ENCODE measurements at regions not wholly inside any gene's neighbourhood (a gene's known extent, or its start where the extent isn't known, plus 50 kb on each side); places are given as distances from the start of the nearest gene placed in this dataset.

DNA sequence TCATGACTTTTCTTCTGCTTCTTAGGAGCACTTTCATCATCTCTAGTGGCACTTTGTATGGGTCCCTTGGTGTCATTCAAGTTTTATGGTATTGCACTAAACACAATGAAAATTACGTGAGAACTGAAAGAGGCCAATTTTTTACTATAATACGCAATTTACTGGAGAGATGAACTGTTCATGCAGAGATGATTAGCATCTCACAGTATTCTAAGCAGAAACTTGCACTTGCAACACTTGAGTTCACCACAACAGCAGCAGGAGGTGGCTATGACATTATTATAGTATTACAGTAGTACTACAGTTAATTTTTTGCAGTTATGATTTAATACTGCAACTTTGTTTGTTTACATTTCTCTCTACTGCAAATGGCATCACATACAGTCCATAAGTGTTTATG is 793.1 kb upstream of the CRIM1 start:
- Histone ChIP-seq H3K27ac (no peak overlapping the region), H3K36me3 (no peaks in the 10 kb centered on the region), H3K9me3 (no peaks in the 10 kb centered on the region), H3K27me3 (replicated peaks; ENCODE audit: insufficient read depth) (no peaks in the 10 kb centered on the region), H3K4me3 (no peak overlapping the region), H3K4me1 (replicated peaks) (no peaks in the 10 kb centered on the region)
- 84% methylated on average over 2 of the region's 2 CpGs for WGBS
- TF ChIP-seq POLR2A (IDR thresholded peaks at IDR 0.05) (no peak), CTCF (IDR thresholded peaks at IDR 0.05) (no peak), POLR2AphosphoS5 (IDR thresholded peaks at IDR 0.05) (no peak)
- intact Hi-C loops (cut with DNase I) = no loop called here
- no peak for DNase-seq (ENCODE audit: low spot score)

DNA sequence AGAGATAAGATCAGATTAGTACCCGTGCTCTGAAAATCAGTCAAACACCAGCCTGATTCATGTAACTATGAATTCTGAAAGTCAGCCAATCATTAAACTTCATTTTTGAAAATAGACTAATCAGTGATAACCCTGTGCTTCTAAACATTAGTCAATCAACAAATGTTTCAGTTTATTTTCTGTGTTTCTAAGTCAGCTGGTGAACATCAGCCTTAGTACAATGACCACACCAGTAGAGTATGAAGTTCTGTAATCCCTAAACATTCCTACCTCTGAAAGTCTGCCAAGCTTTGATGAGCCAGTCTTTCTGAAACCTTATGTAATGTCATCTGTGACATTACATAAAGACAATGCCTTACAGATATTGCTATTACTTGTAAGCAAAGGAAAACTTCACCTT is 807.4 kb upstream of the CRIM1 start:
- DNase-seq (ENCODE audit: low spot score) = no peak
- Histone ChIP-seq H3K27me3 (replicated peaks; ENCODE audit: insufficient read depth) (no peaks in the 10 kb centered on the region), H3K4me3 (no peak overlapping the region), H3K27ac (no peak overlapping the region), H3K36me3 (no peaks in the 10 kb centered on the region), H3K9me3 (no peaks in the 10 kb centered on the region), H3K4me1 (replicated peaks) (no peaks in the 10 kb centered on the region)
- 11% methylated on average over 1 of the region's 1 CpG for WGBS
- TF ChIP-seq POLR2A (IDR thresholded peaks at IDR 0.05) (no peak), CTCF (IDR thresholded peaks at IDR 0.05) (no peak), POLR2AphosphoS5 (IDR thresholded peaks at IDR 0.05) (no peak)
- intact Hi-C loops (cut with DNase I) = no loop called here

DNA sequence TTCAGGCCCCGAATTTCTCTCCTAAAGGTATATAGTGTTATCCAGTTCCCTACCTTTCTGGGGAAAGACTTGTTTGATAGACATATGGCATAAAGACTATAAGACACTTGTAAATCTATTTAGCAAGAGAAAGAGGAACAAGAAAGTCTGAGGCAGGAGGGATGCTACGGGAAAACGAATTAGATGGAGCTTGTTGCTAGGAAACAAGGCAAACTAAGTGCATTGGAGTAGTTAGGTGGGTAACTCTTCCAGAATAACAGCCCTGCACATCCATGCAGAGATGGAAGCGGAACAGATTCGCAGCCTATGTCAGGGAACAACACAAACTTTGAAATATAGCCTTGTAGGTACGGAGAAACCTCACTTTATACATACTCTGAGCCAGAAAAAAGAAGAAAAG is 810.3 kb upstream of the CRIM1 start:
- H3K27me3 ChIP-seq (replicated peaks; ENCODE audit: insufficient read depth) = no peaks in the 10 kb centered on the region
- no peak overlapping the region for H3K4me3 ChIP-seq
- no peaks in the 10 kb centered on the region for H3K9me3 ChIP-seq
- no peak for DNase-seq (ENCODE audit: low spot score)
- no peak for TF ChIP-seq POLR2AphosphoS5 (IDR thresholded peaks at IDR 0.05)
- no peak overlapping the region for H3K27ac ChIP-seq
- H3K4me1 ChIP-seq (replicated peaks) = no peaks in the 10 kb centered on the region
- H3K36me3 ChIP-seq = no peaks in the 10 kb centered on the region
- WGBS = 85% methylated on average over 6 of the region's 6 CpGs
- intact Hi-C loops (cut with DNase I) = no loop called here

DNA sequence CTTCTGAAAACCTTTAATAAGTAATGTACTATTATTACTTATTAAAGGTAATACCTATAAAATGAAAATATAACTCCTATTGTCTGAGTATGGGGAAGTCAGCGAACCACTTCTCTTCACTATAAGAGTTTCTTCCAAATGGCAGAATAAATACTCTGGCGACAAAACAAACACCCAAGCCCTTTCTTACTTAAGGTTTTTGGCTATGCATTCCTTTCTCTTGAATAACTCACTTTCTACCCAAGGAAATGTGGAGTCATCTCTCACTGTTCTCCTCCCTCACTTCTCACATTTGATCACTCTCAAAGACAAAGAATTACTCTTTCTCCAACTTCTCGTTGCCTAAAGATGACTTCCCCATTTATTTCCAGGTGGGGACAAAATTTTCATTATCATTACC is 816.8 kb upstream of the CRIM1 start:
- H3K36me3 ChIP-seq = no peaks in the 10 kb centered on the region
- intact Hi-C loops (cut with DNase I) = no loop called here
- no peaks in the 10 kb centered on the region for H3K9me3 ChIP-seq
- DNase-seq (ENCODE audit: low spot score) = no peak
- no peak overlapping the region for H3K4me3 ChIP-seq
- WGBS = 76% methylated on average over 3 of the region's 3 CpGs
- no peaks in the 10 kb centered on the region for H3K4me1 ChIP-seq (replicated peaks)
- TF ChIP-seq POLR2AphosphoS5 (IDR thresholded peaks at IDR 0.05) (no peak), CTCF (IDR thresholded peaks at IDR 0.05) (no peak), POLR2A (IDR thresholded peaks at IDR 0.05) (no peak)
- no peaks in the 10 kb centered on the region for H3K27me3 ChIP-seq (replicated peaks; ENCODE audit: insufficient read depth)
- H3K27ac ChIP-seq = no peak overlapping the region

GRCh38 chr2:35530615-35531135 is 824.9 kb upstream of the CRIM1 start:
- Histone ChIP-seq H3K4me1 (replicated peaks) (no peaks in the 10 kb centered on the region), H3K9me3 (no peaks in the 10 kb centered on the region), H3K27ac (no peak overlapping the region), H3K36me3 (no peaks in the 10 kb centered on the region), H3K27me3 (replicated peaks; ENCODE audit: insufficient read depth) (no peaks in the 10 kb centered on the region), H3K4me3 (no peak overlapping the region)
- no peak for TF ChIP-seq CTCF (IDR thresholded peaks at IDR 0.05)
- no peak for TF ChIP-seq POLR2A (IDR thresholded peaks at IDR 0.05)
- TF ChIP-seq POLR2AphosphoS5 (IDR thresholded peaks at IDR 0.05) = no peak
- intact Hi-C loops (cut with DNase I) = no loop called here
- WGBS = 86% methylated on average over 5 of the region's 5 CpGs
- no peak for DNase-seq (ENCODE audit: low spot score)

All from prostate gland (tissue), 2 donors.